Pancreas (tissue), 10 donors: ENCODE measurements at regions not wholly inside any gene's neighbourhood (a gene's known extent, or its start where the extent isn't known, plus 50 kb on each side); places are given as distances from the start of the nearest gene placed in this dataset.
"Not testable (repeated sequence)": the region's sequence is repeated elsewhere in the genome, so short reads cannot be mapped to it uniquely, and the experiment has no call there.

Source experiments
- ATAC-seq, 4 donors: fragments of 200-7000 bp; cut with Tn5 transposase; one replicate each; pipeline versions ENCODE4 v1.8.0 to v1.9.1; 2020; ENCODE audit warnings: mild to moderate bottlenecking in 4 of 4, moderate library complexity in 4 of 4
- DNase-seq, 6 donors: peaks; one replicate each; pipeline ENCODE4 v3.0.0-alpha.2; 2020
- FAIRE-seq: peaks from 2 replicates; lab custom pipeline; 2012; peaks lifted over from hg19 to GRCh38; lab: Jason Lieb, UNC
- H3K27ac ChIP-seq, 4 donors: fragments of 200-600 bp; sonication (generic); 1 replicate in 3 of 4; 2 replicates in 1 of 4; pipeline versions ENCODE4 v1.5.0 to v1.8.0; 2020
- H3K27me3 ChIP-seq, 4 donors: fragments of 200-600 bp; one replicate each; pipeline ENCODE4 v1.8.0; 2021
- H3K36me3 ChIP-seq, 3 donors: fragments of 200-600 bp; sonication (generic) in 1 of 3; one replicate each; pipeline versions ENCODE4 v1.5.0 to v1.8.0; 2020 to 2021
- H3K4me1 ChIP-seq, 3 donors: fragments of 200-600 bp; one replicate each; pipeline ENCODE4 v1.8.0; 2021
- H3K4me3 ChIP-seq, 4 donors: fragments of 200-600 bp; sonication (generic) in 2 of 4; one replicate each; pipeline versions ENCODE4 v1.5.0 to v1.8.0; 2020 to 2021
- H3K9me3 ChIP-seq, 4 donors: fragments of 200-600 bp; one replicate each; pipeline ENCODE4 v1.8.0; 2021
- WGBS, 2 donors: extraction: QIAGEN DNeasy Blood & Tissue Kit; methylation state at CpG; one replicate each; pipeline ENCODE4 v1.1.7; 2013; 5-methylcytosine and 5-hydroxymethylcytosine counted together
- intact Hi-C, 3 donors: fragments of 100-400 bp; cut with DNase I; formaldehyde crosslinking; loops; one replicate each; pipeline versions ENCODE4 v1.11.1 to v1.14.2; 2022
- TF ChIP-seq, protein P1 (sequence below), 4 donors: fragments of 200-600 bp; sonication (generic) in 3 of 4; IDR thresholded peaks; one replicate each; pipeline versions ENCODE4 v1.5.0 to v1.8.0; 2021; ENCODE audit warnings: antibody characterized with exemption in 4 of 4
- donor health status: healthy with polysubstance abuse.
- donor health status: DM: no; HTN: no; CAD: no; lungs with moderate emphysema.
- donor health status: DM: no; HTN: no; CAD: no.
- donor health status: control.
- donor health status: control.
- donor health status: Bipolar disorder and iron deficiency.
- donor health status: DM: yes; HTN: yes; CAD: no.
- donor health status: DM: no; HTN: no; CAD: no.
- donor health status: DM: no; HTN: no; CAD: no.
- donor health status: DM: yes; HTN: yes; CAD: no.

DNA sequence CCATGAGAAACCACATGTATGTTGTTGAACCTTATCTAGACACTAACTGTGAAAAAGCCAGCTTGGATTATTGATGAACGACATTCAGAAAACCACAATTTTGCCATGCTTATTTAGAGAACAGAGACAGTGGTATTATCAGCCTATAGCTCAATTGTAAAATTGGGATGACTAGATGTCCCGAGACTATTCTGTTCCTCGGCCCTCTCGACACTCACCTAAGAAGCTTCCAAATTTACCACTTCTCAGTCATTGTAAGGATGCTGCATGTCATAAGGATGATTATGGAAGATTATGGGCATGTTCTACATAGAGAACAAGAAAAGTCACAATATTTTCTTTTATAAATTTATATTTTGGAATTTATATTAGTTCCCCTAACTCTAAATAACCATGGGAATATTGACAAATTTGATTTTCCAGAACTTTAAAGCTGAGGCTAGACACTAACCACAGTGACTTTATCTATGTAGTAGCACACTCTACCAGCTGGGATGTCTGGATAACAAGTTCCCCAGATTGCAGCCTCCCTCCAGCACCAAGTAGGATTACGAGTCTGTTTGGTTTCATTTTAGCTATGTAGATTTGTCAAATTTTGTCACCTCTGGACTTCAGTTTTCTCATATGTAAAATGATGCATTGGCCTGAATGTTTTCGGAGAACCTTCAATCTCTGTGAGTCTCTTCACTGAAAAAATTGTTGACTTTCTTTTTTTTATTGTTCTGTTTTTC is 513.6 kb downstream of the IRS2 start:
- 60 to 74% methylated on average over 6 of the region's 6 CpGs for WGBS, 2 donors
- Histone ChIP-seq H3K9me3 (no peaks in the 10 kb centered on the region), H3K36me3 (no peaks in the 10 kb centered on the region), H3K27me3 (no peaks in the 10 kb centered on the region), H3K27ac (no peak overlapping the region), H3K4me1 (no peaks in the 10 kb centered on the region), H3K4me3 (no peak overlapping the region)
- FAIRE-seq (no peak), ATAC-seq (no peak), DNase-seq (no peak)
- intact Hi-C loops, result no loop called here
- TF ChIP-seq, protein P1, sequence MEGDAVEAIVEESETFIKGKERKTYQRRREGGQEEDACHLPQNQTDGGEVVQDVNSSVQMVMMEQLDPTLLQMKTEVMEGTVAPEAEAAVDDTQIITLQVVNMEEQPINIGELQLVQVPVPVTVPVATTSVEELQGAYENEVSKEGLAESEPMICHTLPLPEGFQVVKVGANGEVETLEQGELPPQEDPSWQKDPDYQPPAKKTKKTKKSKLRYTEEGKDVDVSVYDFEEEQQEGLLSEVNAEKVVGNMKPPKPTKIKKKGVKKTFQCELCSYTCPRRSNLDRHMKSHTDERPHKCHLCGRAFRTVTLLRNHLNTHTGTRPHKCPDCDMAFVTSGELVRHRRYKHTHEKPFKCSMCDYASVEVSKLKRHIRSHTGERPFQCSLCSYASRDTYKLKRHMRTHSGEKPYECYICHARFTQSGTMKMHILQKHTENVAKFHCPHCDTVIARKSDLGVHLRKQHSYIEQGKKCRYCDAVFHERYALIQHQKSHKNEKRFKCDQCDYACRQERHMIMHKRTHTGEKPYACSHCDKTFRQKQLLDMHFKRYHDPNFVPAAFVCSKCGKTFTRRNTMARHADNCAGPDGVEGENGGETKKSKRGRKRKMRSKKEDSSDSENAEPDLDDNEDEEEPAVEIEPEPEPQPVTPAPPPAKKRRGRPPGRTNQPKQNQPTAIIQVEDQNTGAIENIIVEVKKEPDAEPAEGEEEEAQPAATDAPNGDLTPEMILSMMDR (IDR thresholded peaks at IDR 0.05), result no peak

DNA sequence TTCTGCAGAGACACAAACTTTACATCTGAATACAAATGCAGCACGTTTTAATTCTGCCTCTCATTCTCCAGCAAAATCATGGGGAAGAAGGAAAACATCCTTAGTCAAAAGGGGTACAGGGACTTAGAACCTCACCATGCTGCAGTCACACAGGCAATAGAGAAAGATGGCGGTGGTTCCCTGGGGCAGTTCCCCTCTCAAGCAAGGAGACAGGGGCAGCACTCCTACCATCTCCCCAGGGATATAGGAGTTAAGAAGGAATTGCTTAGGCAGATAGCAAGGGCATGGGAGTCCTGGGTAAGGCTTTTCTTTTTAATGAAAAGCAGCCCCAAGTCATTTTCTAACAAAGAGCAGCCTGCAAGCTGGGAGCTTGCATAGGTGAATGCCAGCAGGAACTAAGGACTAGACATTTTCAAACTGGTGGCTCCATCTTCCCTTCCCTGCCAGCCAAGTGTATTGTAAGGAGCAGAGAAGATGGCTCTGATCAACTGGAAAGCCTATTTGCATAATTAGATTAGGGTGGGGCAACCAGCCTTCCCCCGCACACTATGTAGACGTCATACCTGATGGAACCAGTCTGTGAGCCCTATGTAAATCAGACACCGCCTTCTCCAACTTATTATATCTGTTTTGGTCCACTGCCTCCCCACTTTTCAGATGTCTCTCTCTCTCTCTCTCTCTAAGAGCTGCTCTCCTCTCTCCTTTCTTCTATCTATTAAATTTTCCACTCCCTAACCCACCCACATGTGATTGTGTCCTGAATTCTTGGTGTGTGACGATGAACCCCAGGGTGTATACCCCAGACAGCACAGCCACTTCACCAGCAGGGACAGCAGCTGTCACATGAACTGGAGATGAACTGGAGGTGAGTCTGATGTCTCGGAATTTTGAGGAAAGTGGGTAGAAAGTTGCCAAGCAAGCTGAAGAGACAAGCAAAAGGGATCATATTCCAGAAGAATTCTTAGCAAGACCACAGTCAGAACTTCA is 514.5 kb downstream of the IRS2 start:
- H3K36me3 ChIP-seq, result no peaks in the 10 kb centered on the region
- intact Hi-C loops, result no loop called here
- DNase-seq, result no peak
- H3K4me3 ChIP-seq, result no peak overlapping the region
- H3K9me3 ChIP-seq, result no peaks in the 10 kb centered on the region
- H3K27me3 ChIP-seq, result no peaks in the 10 kb centered on the region
- H3K4me1 ChIP-seq, result no peaks in the 10 kb centered on the region
- H3K27ac ChIP-seq, result no peak overlapping the region
- TF ChIP-seq, protein P1 (IDR thresholded peaks at IDR 0.05), result no peak
- no peak for FAIRE-seq
- ATAC-seq, result no peak
- WGBS, 2 donors, result 71 to 85% methylated on average over 7 of the region's 7 CpGs

DNA sequence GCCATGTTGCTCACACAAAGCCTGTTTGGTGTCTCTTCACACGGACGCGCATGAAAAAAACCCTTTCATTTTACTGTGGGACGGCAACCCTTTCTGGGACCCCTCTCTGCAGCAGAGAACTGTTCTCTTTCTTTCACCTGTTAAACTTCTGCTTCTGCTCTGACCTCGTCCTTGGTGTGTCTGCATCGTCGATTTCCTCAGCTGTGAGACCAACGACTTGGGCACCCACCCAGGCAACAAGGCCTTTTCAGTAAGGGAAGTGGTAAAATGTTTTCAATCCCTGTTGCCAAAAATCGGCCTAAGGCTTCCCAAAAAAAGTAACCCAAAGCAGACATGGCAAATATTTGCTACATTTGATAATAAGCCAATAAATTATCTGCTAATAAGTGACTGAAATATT is 515.3 kb downstream of the IRS2 start:
- H3K36me3 ChIP-seq, result no peaks in the 10 kb centered on the region
- no peak overlapping the region for H3K4me3 ChIP-seq
- TF ChIP-seq, protein P1 (IDR thresholded peaks at IDR 0.05), result no peak
- no peak overlapping the region for H3K27ac ChIP-seq
- intact Hi-C loops, result no loop called here
- no peak for ATAC-seq
- H3K27me3 ChIP-seq, result no peaks in the 10 kb centered on the region
- H3K4me1 ChIP-seq, result no peaks in the 10 kb centered on the region
- no peak for DNase-seq
- WGBS, 2 donors, result 54 to 56% methylated on average over 9 of the region's 9 CpGs
- no peak for FAIRE-seq
- no peaks in the 10 kb centered on the region for H3K9me3 ChIP-seq

DNA sequence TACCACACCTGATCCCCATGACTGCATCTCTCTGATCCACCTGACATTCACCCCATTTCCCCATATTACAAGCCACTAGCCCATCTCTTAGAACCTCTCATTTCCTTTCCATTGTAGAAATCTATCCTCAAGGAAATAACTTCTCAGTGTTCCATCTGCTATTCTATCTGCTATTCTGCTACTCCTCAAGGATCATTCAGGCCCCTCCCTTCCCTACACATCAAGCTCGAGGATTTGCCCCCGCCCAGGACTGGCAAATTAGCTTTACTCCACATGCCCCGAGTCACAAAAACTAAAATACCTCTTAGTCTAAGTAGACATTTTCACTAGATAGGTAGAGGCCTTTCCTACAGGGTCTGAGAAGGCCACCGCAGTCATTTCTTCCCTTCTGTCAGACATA is 517.0 kb downstream of the IRS2 start:
- H3K36me3 ChIP-seq, H3K4me3 ChIP-seq, H3K27ac ChIP-seq, DNase-seq, intact Hi-C loops, H3K27me3 ChIP-seq, H3K4me1 ChIP-seq, H3K9me3 ChIP-seq, ATAC-seq, FAIRE-seq: not testable (repeated sequence)
- WGBS, 2 donors, result 81 to 88% methylated on average over 4 of the region's 4 CpGs

DNA sequence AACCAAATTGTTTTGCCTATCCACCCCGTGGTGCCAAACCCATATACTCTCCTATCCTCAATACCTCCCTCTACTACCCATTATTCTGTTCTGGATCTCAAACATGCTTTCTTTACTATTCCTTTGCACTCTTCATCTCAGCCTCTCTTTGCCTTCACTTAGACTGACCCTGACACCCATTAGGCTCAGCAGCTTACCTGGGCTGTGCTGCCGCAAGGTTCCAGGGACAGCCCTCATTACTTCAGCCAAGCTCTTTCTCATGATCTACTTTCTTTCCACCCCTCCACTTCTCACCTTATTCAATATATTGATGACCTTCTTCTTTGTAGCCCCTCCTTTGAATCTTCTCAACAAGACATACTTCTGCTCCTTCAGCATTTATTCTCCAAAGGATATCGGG is 517.9 kb downstream of the IRS2 start:
- DNase-seq, H3K4me1 ChIP-seq, H3K27ac ChIP-seq, ATAC-seq, H3K27me3 ChIP-seq, H3K4me3 ChIP-seq, intact Hi-C loops, H3K36me3 ChIP-seq, H3K9me3 ChIP-seq, FAIRE-seq: not testable (repeated sequence)
- WGBS, 2 donors, result 88 to 100% methylated on average over 2 to 3 of the region's 3 CpGs

DNA sequence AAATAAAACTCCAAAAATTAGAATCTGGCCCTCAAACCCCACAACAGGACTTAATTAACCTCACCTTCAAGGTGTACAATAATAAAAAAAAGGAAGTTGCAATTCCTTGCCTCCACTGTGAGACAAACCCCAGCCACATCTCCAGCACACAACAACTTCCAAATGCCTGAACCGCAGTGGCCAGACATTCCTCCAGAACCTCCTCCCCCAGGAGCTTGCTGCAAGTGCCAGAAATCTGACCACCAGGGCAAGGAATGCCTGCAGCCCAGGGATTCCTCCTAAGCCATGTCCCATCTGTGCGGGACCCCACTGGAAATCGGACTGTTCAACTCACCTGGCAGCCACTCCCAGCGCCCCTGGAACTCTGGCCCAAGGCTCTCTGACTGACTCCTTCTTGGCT is 519.0 kb downstream of the IRS2 start:
- H3K9me3 ChIP-seq, H3K4me3 ChIP-seq, H3K4me1 ChIP-seq, H3K36me3 ChIP-seq, DNase-seq, H3K27me3 ChIP-seq, ATAC-seq, FAIRE-seq, H3K27ac ChIP-seq, intact Hi-C loops: not testable (repeated sequence)
- WGBS, 2 donors, result 77 to 79% methylated on average over 4 of the region's 4 CpGs

DNA sequence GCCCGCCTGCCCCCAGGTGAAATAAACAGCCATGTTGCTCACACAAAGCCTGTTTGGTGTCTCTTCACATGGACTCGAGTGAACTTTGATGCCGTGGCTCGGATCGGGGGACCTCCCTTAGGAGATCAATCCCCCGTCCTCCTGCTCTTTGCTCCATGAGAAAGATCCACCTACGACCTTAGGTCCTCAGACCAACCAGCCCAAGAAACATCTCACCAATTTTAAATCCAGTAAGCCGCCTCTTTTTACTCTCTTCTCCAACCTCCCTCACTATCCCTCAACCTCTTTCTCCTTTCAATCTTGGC is 521.0 kb downstream of the IRS2 start:
- 73 to 76% methylated on average over 8 of the region's 8 CpGs for WGBS, 2 donors
- H3K4me3 ChIP-seq, H3K4me1 ChIP-seq, FAIRE-seq, DNase-seq, H3K36me3 ChIP-seq, H3K9me3 ChIP-seq, H3K27ac ChIP-seq, H3K27me3 ChIP-seq, ATAC-seq, intact Hi-C loops: not testable (repeated sequence)

DNA sequence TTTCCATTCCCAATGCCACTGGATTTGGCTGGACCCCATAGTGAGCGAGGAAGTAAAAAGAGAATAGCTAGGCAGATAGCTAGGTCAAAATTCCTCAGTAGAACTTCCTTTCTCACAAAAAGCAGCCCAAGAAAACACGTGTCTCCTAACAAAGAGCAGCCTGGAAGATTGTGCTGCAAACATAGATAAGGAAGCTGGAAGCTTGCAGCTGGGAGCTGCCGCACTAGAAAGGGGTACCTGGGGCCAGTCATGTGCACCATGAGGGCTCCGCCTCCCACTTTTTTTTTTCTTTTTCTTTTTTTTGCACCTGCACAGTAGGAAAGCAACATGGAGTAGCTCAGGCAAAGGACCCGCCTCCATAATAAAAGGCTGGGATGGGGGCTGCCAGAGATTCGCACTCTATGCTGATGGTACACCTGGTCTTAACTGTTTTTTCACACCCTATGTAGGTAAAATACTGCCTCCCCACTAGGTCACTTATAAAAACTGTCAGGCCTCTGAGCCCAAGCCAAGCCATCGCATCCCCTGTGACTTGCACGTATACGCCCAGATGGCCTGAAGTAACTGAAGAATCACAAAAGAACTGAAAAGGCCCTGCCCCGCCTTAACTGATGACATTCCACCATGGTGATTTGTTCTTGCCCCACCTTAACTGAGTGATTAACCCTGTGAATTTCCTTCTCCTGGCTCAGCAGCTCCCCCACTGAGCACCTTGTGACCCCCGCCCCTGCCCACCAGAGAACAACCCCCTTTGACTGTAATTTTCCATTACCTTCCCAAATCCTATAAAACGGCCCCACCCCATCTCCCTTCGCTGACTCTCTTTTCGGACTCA is 521.6 kb downstream of the IRS2 start:
- H3K4me1 ChIP-seq, ATAC-seq, H3K36me3 ChIP-seq, DNase-seq, H3K27me3 ChIP-seq, H3K9me3 ChIP-seq, H3K4me3 ChIP-seq, H3K27ac ChIP-seq, intact Hi-C loops, FAIRE-seq: not testable (repeated sequence)
- WGBS, 2 donors, result 62 to 69% methylated on average over 13 of the region's 14 CpGs
